ENCODE measurements at regions not wholly inside any gene's neighbourhood (a gene's known extent, or its start where the extent isn't known, plus 50 kb on each side); places are given as distances from the start of the nearest gene placed in this dataset.

DNA sequence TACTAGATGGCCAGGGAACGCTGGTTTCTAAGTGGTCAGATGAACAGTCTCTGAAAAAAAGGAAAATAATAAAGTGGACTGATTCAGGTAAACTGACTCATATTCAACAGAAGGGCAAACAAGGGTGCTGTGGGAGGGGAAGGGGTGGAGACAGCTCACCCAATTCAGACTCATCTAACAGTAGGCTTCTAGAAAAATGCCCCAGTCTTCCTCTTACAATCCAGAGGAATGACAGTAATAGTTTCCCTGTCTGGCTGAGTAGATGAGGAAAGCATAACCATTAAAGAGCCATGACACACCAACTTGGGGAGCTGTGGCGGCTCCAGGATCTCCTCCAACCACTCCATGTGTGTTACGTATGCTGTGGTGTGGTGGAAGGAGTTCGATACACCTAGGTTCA is 231.4 kb upstream of the UMPS start:
- no peak for DNase-seq

- DNase-seq, result no peak
Measured at GRCh38 chr3:124504332-124505059, 225.8 kb upstream of the UMPS start.

DNA sequence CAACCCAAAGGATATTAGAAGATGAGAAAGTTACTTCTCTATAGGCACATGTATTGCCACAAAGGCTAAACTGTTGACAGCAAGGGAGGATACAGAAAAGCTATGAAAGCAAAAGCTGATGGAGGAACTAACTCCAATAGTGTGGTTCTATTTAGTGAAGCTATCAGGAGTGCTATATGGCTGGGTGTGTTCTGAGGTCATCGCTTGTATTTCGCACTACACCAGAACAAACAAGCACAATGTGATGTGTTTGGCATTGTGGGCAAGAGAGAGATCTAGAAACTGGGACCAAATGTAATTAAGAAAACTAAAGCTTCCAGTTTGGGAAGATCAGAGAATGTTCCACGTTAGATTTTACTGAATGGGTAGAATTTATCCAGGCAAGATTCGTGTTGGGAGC is 220.4 kb upstream of the UMPS start:
- DNase-seq, result no peak

GRCh38 chr3:124510290-124510689 is 220.0 kb upstream of the UMPS start:
- no peak for DNase-seq

- no peak for DNase-seq
Measured at GRCh38 chr3:124512881-124513609, 217.2 kb upstream of the UMPS start.

GRCh38 chr3:124513610-124513997 is 216.6 kb upstream of the UMPS start:
- DNase-seq, result no peak

DNA sequence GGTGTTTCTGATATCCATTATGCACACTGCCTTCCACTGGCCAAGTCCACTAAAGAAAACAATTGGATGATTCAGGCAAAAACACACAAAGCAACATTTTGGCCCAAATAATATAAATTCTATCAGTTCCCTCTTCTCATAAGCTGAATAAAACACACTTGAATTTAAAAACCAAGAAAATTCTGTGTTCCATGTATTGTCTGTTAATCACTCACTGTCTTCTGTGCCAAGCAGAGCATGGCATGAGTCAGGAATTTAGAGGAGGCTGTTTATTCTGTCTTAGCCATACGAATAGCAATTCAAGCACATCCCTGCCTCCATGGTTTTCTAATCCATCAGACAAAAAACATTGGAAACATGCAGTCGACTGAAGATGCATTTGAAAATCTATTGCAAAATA is 215.6 kb upstream of the UMPS start:
- no peak for DNase-seq

GRCh38 chr3:124516333-124516732 is 213.9 kb upstream of the UMPS start:
- DNase-seq, result no peak

DNA sequence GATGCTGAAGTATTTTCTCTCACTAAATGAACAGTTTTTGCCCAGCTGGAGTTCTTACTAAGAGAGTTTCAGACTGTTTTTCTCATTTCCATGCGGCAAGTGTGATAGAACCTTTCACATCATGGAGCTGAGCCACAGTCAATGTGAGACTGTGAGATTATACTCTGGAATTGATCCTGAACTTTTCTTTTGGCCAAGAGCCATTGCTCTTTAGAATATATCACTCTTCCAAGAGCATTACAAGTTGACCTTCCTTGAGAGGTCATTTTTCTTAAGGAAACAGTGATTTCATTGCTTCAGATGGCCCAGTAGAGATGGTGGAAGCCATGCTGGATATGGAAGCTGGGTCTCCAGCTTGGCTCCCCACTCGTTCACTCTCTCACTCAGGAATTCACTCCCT is 212.9 kb upstream of the UMPS start:
- no peak for DNase-seq

- no peak for DNase-seq
Measured at GRCh38 chr3:124518350-124518749, 211.9 kb upstream of the UMPS start.

- no peak for DNase-seq
Measured at GRCh38 chr3:124519591-124520194, 210.6 kb upstream of the UMPS start.

- DNase-seq, result no peak
Measured at GRCh38 chr3:124520970-124521369, 209.3 kb upstream of the UMPS start.

DNA sequence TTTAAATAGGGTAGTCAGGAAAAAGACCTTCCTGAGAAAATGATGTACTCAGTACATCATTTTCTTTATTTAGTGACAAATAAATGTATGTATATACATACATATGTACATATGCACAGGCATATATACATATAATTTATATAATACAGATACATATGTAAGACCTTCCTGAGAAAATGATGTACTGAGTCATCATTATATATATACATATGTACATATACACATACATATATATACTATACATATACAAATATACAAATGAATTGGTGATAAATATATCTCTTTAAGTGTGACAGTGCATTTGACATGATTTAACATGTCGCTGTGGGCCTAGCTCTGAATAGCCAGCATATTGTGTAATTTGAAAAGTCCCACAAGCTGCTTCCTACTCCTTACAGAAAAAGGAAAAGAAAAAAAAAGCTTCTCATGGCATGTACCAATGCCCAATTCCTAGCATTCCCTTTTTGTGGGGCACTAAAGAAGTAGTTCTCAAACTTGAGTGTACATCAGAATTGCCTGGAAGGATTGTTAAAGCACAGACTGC is 208.1 kb upstream of the UMPS start:
- DNase-seq, result no peak

DNA sequence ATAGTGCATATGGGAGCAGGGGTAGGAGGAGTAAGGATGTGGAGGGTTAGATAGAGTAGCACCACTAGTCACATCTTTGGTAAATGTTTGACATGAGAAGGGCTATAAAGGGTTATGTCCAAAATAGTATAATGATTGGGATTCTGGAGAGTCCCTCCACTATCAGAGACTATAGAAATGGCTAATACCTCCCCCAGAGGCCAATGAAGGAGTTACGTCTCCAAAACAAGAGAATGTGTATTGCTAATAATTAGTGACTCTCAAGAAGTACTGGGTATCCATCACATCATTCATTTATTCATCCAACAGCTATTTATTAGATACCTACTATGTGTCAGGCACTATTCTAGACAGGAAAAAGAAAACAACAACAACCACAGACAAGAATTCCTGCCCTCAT is 203.7 kb upstream of the UMPS start:
- no peak for DNase-seq

- DNase-seq, result no peak
Measured at GRCh38 chr3:124529826-124530571, 200.3 kb upstream of the UMPS start.

GRCh38 chr3:124530916-124531315 is 199.3 kb upstream of the UMPS start:
- DNase-seq, result no peak

DNA sequence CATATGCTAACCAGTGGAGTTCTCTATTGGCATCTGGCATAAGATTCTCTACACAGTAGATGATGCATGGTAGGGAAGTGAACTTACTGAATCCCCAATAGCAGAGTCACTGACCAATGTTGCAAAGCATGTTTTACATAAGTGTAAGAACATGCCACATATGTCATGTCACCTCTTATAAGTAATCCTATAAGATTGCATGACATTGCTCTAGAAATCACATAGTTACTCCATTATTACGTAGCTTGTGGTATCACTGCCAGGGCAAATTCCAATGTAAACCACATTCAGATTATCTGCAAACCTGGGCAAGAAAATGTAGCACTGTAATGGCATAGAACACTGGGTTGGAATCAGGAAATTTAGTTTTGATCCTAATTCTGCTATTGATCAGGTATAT is 198.2 kb upstream of the UMPS start:
- no peak for DNase-seq

GRCh38 chr3:124535306-124535705 is 194.9 kb upstream of the UMPS start:
- DNase-seq, result no peak

DNA sequence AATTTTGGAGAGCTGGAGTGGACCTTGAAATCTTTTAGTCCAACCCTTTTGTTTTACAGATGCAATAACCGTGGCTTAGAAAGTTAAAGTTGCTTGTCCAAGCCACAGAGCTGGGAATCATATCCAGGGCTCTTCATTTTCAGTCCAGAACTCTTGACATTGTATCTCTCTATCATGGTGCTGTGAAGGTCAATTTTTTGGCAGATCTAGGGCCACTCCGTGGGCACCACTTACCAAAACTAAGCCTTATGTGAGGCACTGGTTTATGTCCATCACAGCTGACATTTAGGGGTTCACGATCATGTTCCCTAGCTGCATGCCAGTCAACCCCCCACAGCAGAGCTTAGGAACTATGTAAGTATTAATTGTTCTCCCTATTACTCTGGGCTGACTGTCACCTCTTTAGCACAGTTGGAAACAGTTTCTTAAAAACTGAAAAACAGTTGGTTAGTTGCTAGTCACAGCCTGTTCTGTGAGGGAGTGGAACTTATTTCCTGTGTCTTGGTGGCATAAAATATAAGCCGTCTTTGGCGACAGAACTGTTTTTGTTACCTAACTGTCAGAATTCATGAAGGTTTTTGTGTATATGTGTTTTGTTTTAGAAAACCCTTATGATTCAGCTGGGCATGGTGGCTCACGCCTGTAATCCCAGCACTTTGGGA is 189.6 kb upstream of the UMPS start:
- DNase-seq, result no peak

DNA sequence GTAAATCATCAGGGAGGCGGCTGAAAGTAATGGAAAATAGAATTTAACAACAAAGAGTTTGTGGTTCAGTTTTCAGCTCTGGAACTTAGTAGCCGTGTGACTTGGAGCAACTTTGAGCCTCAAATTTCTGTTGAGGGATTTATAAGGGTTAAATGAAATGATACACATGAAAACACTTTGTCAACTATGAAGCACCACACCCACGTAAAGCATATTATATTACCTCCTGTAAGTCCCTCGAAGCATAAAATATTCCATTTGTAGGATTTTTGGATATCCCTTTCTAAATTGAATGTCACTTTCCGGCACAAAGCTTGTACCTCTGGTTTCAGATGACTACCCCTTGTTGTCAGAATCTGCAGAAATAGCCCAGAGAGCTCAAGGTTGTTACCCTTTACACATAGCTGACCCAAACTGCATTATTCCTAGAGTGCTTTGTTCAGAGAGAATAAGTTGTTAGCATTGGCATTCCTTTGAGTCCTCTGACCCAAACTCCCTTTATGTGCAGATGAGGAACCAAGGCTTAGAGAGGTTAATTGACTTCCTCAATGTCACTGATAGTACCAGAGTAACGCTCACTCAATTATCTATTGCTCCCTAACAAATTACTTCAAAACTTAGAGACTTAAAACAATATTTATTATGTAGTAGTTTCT is 187.9 kb upstream of the UMPS start:
- no peak for DNase-seq

DNA sequence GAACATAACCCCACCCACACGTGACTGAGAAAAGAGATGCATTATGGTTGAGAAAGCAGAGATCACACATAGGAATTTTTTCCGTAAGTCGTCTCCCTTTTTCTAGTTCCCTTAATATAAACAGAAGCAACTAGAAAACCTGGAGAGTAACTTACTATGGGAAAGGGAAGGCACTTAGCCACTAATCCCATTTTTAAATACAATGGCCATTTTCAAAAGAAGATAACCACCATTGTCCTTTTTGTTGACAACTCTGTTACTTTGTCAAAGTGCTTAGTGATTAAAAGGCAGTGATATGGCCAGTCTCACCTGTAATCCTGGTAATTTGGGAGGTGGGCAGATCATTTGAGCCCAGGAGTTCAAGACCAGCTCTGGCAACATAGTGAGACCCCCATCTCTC is 184.4 kb upstream of the UMPS start:
- DNase-seq, result no peak
